ENCODE measurements at regions not wholly inside any gene's neighbourhood (a gene's known extent, or its start where the extent isn't known, plus 50 kb on each side); places are given as distances from the start of the nearest gene placed in this dataset.

GRCh38 chr5:142508591-142508990, 177.3 kb downstream of the FGF1 start:
- DNase-seq (ENCODE audit: low read depth): no peak

GRCh38 chr5:142507531-142508372, 178.1 kb downstream of the FGF1 start:
- DNase-seq (ENCODE audit: low read depth): no peak

- no peak for DNase-seq (ENCODE audit: low read depth)
Observed at GRCh38 chr5:142506756-142507155, 179.1 kb downstream of the FGF1 start.

GRCh38 chr5:142506046-142506445, 179.8 kb downstream of the FGF1 start:
- DNase-seq (ENCODE audit: low read depth): peak; percentile 35

- no peak for DNase-seq (ENCODE audit: low read depth)
Observed at GRCh38 chr5:142501890-142502289, 177.1 kb upstream of the SPRY4 start.

GRCh38 chr5:142500227-142500905, 175.5 kb upstream of the SPRY4 start:
- DNase-seq (ENCODE audit: low read depth): no peak

GRCh38 chr5:142499591-142500226, 174.9 kb upstream of the SPRY4 start:
- peak; percentile 17 for DNase-seq (ENCODE audit: low read depth)

- DNase-seq (ENCODE audit: low read depth): no peak
Observed at GRCh38 chr5:142498298-142498697, 173.5 kb upstream of the SPRY4 start.

GRCh38 chr5:142495531-142495930, 170.7 kb upstream of the SPRY4 start:
- DNase-seq (ENCODE audit: low read depth): peak; percentile 65

GRCh38 chr5:142493875-142494518, 169.2 kb upstream of the SPRY4 start:
- no peak for DNase-seq (ENCODE audit: low read depth)

GRCh38 chr5:142492781-142493281, 168.0 kb upstream of the SPRY4 start:
- peak; percentile 46 for DNase-seq (ENCODE audit: low read depth)

- no peak for DNase-seq (ENCODE audit: low read depth)
Observed at GRCh38 chr5:142491679-142492078, 166.9 kb upstream of the SPRY4 start.

- DNase-seq (ENCODE audit: low read depth): no peak
Observed at GRCh38 chr5:142491270-142491669, 166.4 kb upstream of the SPRY4 start.

- peak; percentile 76 for DNase-seq (ENCODE audit: low read depth)
Observed at GRCh38 chr5:142486581-142486980, 161.8 kb upstream of the SPRY4 start.

- DNase-seq (ENCODE audit: low read depth): peak; percentile 50
Observed at GRCh38 chr5:142486020-142486419, 161.2 kb upstream of the SPRY4 start.

- peak; percentile 93 for DNase-seq (ENCODE audit: low read depth)
Observed at GRCh38 chr5:142484821-142485387, 160.1 kb upstream of the SPRY4 start.

GRCh38 chr5:142482207-142482606, 157.4 kb upstream of the SPRY4 start:
- no peak for DNase-seq (ENCODE audit: low read depth)

- DNase-seq (ENCODE audit: low read depth): no peak
Observed at GRCh38 chr5:142481410-142481809, 156.6 kb upstream of the SPRY4 start.

- DNase-seq (ENCODE audit: low read depth): peak; percentile 25
Observed at GRCh38 chr5:142479854-142480519, 155.2 kb upstream of the SPRY4 start.

GRCh38 chr5:142479150-142479549, 154.3 kb upstream of the SPRY4 start:
- DNase-seq (ENCODE audit: low read depth): no peak

- DNase-seq (ENCODE audit: low read depth): no peak
Observed at GRCh38 chr5:142478113-142478512, 153.3 kb upstream of the SPRY4 start.

Measured in EH (cell line).